Glutamatergic neuron (in vitro differentiated cells): ENCODE measurements at regions not wholly inside any gene's neighbourhood (a gene's known extent, or its start where the extent isn't known, plus 50 kb on each side); places are given as distances from the start of the nearest gene placed in this dataset.
"Not testable (repeated sequence)": the region's sequence is repeated elsewhere in the genome, so short reads cannot be mapped to it uniquely, and the experiment has no call there.

Source experiments
- DNase-seq: peaks from one replicate; pipeline ENCODE4 v3.0.0; 2022
- H3K27ac Mint-ChIP-seq: one replicate; pipeline ENCODE4 v1.8.0; 2020; ENCODE audit warnings: mild to moderate bottlenecking, mixed read lengths, inconsistent platforms; ENCODE audit not compliant: unreplicated experiment
- H3K27me3 Mint-ChIP-seq: one replicate; pipeline ENCODE4 v1.8.0; 2020; ENCODE audit warnings: mild to moderate bottlenecking, moderate library complexity, mixed read lengths, inconsistent platforms; ENCODE audit not compliant: unreplicated experiment
- H3K36me3 Mint-ChIP-seq: one replicate; pipeline ENCODE4 v1.8.0; 2020; ENCODE audit warnings: mild to moderate bottlenecking, mixed read lengths, inconsistent platforms; ENCODE audit not compliant: unreplicated experiment
- H3K4me1 Mint-ChIP-seq: one replicate; pipeline ENCODE4 v1.8.0; 2020; ENCODE audit warnings: mild to moderate bottlenecking, low read depth, mixed read lengths, inconsistent platforms; ENCODE audit not compliant: unreplicated experiment
- H3K4me3 Mint-ChIP-seq: one replicate; pipeline ENCODE4 v1.8.0; 2020; ENCODE audit warnings: mild to moderate bottlenecking, mixed read lengths, inconsistent platforms; ENCODE audit not compliant: unreplicated experiment
- H3K9me3 Mint-ChIP-seq: one replicate; pipeline ENCODE4 v1.8.0; 2020; ENCODE audit warnings: mild to moderate bottlenecking, moderate library complexity, mixed read lengths, inconsistent platforms; ENCODE audit not compliant: unreplicated experiment
- CTCF ChIP-seq: fragments of 200-600 bp; sonication (generic); IDR thresholded peaks from one replicate; pipeline ENCODE4 v1.5.0; 2021; ENCODE audit not compliant: partially characterized antibody, unreplicated experiment

DNA sequence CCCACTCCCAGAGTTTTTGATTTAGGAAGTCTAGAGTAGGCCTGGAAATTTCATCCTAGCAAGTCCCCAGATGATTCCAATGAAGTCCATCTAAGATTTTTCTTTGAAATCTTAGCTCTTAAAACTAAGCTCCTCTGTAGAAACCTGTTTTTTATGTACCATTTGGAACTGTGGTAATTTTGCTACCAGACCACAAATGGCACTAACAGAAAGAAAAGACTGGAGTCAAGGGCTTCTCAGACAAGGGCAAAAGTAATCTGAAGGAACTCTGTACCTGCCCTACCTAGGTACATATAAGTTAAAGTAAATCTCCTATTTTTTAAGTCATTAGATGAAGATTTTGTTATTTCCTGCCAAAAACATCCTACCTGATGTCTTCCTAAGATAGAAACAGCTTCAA lies 155.0 kb upstream of the HTR1E start:
- Mint-ChIP-seq H3K27me3 (no peaks in the 10 kb centered on the region), H3K36me3 (no peaks in the 10 kb centered on the region), H3K4me3 (no peak overlapping the region), H3K9me3 (no peaks in the 10 kb centered on the region), H3K4me1 (no peaks in the 10 kb centered on the region), H3K27ac (no peak overlapping the region)
- no peak for DNase-seq
- no peak for TF ChIP-seq CTCF

GRCh38 chr6:86780923-86781322 lies 156.4 kb upstream of the HTR1E start:
- Mint-ChIP-seq H3K9me3 (no peaks in the 10 kb centered on the region), H3K4me1 (no peaks in the 10 kb centered on the region), H3K27me3 (no peaks in the 10 kb centered on the region), H3K27ac (no peak overlapping the region), H3K36me3 (no peaks in the 10 kb centered on the region), H3K4me3 (no peak overlapping the region)
- DNase-seq, result no peak
- no peak for TF ChIP-seq CTCF

DNA sequence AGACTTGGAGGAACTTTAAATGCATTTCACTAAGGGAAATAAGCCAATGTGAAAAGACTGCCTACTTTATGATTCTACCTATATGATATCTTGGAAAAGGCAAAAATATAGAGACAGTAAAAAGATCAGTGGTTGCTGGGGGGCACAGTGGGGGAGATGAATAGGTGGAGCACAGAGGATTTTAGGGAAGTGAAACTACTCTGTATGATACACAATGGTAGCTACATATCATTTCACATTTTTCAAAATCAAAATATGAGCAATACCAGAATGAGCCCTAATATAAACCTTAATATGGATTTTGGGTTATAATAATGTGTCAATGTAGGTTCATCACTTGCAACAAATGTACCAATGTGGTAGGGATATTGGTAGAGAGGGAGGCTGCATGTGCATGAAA lies 161.4 kb upstream of the HTR1E start:
- no peak overlapping the region for H3K27ac Mint-ChIP-seq
- no peaks in the 10 kb centered on the region for H3K9me3 Mint-ChIP-seq
- TF ChIP-seq CTCF, result no peak
- no peak overlapping the region for H3K4me3 Mint-ChIP-seq
- DNase-seq, result no peak
- peaks cover 2% of the 10 kb centered on the region for H3K27me3 Mint-ChIP-seq
- no peaks in the 10 kb centered on the region for H3K36me3 Mint-ChIP-seq
- H3K4me1 Mint-ChIP-seq, result no peaks in the 10 kb centered on the region

DNA sequence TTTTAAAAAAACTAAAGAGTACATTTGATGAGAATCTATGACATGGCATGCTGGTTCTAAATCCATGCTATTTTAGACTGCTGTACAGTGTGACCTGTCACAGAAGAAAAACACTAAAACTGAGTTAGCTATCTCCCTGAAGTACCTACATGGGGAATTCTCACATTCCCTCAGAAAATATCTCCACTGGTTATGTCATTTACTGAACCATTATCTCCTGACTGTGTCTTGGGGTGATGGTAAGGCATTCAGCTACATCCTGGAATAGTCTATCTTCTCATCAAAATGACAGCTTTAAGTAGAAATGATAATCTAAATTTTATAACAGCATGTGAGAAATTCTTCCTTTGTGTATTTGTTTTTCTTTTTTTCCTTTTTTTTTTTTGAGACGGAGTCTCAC lies 172.1 kb upstream of the HTR1E start:
- no peaks in the 10 kb centered on the region for H3K4me1 Mint-ChIP-seq
- H3K9me3 Mint-ChIP-seq, result peaks cover 2% of the 10 kb centered on the region
- H3K27ac Mint-ChIP-seq, result no peak overlapping the region

GRCh38 chr6:86759953-86760352 lies 177.4 kb upstream of the HTR1E start:
- not testable (repeated sequence) for DNase-seq, H3K4me1 Mint-ChIP-seq, H3K9me3 Mint-ChIP-seq, H3K27ac Mint-ChIP-seq, H3K27me3 Mint-ChIP-seq, H3K4me3 Mint-ChIP-seq
- peaks cover 16% of the 10 kb centered on the region for H3K36me3 Mint-ChIP-seq

More for the DNA sequence above, 172.1 kb upstream of the HTR1E start:
- no peak for DNase-seq
- no peaks in the 10 kb centered on the region for H3K27me3 Mint-ChIP-seq
- no peak overlapping the region for H3K4me3 Mint-ChIP-seq
- TF ChIP-seq CTCF, result no peak
- H3K36me3 Mint-ChIP-seq, result peaks cover 5% of the 10 kb centered on the region
